MM.1S (cell line): ENCODE measurements at regions not wholly inside any gene's neighbourhood (a gene's known extent, or its start where the extent isn't known, plus 50 kb on each side); places are given as distances from the start of the nearest gene placed in this dataset.

ENCODE experiments used
- CTCF ChIP-seq: fragments of 300-600 bp; sonication (generic); IDR thresholded peaks from 2 replicates; pipeline ENCODE4 v1.5.1; 2016; ENCODE audit warnings: antibody characterized with exemption, low read length, mixed read lengths
- EZH2 ChIP-seq: fragments of 300-600 bp; sonication (generic); optimal IDR thresholded peaks from 2 replicates; pipeline ENCODE3; 2017; ENCODE audit warnings: low read depth, mild to moderate bottlenecking, antibody characterized with exemption, low read length, mixed read lengths

GRCh38 chr5:9888501-9888901 lies 258.4 kb upstream of the TAS2R1 start:
- no peak for TF ChIP-seq CTCF
- TF ChIP-seq EZH2, result no peak
